ENCODE measurements at regions not wholly inside any gene's neighbourhood (a gene's known extent, or its start where the extent isn't known, plus 50 kb on each side); places are given as distances from the start of the nearest gene placed in this dataset.

- no peak overlapping the region for H3K4me3 Mint-ChIP-seq
- DNase-seq (no peak), ATAC-seq (ENCODE audit: low read depth in 2 of 2) (no peak)
- H3K27ac Mint-ChIP-seq, result no peak overlapping the region
- H3K9me3 Mint-ChIP-seq, result peaks cover 2 to 17% (median 13%) of the 10 kb centered on the region in 7 donors
- no peaks in the 10 kb centered on the region for H3K4me1 Mint-ChIP-seq
- peaks cover 5 to 11% (median 7%) of the 10 kb centered on the region in 3 donors for H3K27me3 Mint-ChIP-seq
- peaks cover 15 to 18% of the 10 kb centered on the region in 2 donors for H3K36me3 Mint-ChIP-seq
Observed at GRCh38 chr22:27489178-27489675, 312.3 kb downstream of the MN1 start.

DNA sequence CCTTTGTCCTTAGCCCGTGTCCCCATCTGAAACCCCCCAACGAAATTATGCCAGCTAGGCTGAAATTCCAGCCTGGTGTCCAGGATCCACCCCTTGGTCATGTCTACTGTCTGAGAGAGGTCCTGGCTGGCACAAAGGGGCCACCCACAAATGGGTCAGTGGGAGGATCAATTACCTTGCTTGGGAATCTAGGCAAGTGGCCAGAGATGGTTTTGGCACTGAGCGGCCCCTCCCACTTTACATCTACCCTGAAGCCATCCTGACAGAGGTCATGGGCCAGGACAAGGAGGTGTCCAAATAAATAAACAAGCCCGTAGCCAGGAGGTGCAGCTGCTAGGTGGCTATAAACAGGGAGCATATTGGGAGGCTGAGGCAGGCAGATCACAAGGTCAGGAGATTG lies 311.5 kb downstream of the MN1 start:
- H3K27ac Mint-ChIP-seq, result no peak overlapping the region
- no peak for ATAC-seq (ENCODE audit: low read depth in 2 of 2)
- peaks cover 2 to 17% (median 13%) of the 10 kb centered on the region in 7 donors for H3K9me3 Mint-ChIP-seq

GRCh38 chr22:27491888-27492287 lies 309.7 kb downstream of the MN1 start:
- Mint-ChIP-seq H3K9me3 (peaks cover 2 to 17% (median 9%) of the 10 kb centered on the region in 7 donors), H3K27me3 (peaks cover 0 to 8% (median 5%) of the 10 kb centered on the region in 3 donors), H3K27ac (no peak overlapping the region), H3K4me3 (no peak overlapping the region), H3K36me3 (peaks cover 15 to 18% of the 10 kb centered on the region in 2 donors), H3K4me1 (no peaks in the 10 kb centered on the region)
- no peak for ATAC-seq (ENCODE audit: low read depth in 2 of 2)
- no peak for DNase-seq

More for the DNA sequence above, 311.5 kb downstream of the MN1 start:
- Mint-ChIP-seq H3K36me3 (peaks cover 15 to 18% of the 10 kb centered on the region in 2 donors), H3K27me3 (peaks cover 5 to 11% (median 7%) of the 10 kb centered on the region in 3 donors), H3K4me3 (no peak overlapping the region), H3K4me1 (no peaks in the 10 kb centered on the region)
- no peak for DNase-seq

GRCh38 chr22:27492566-27493201 lies 308.9 kb downstream of the MN1 start:
- Mint-ChIP-seq H3K27me3 (peaks cover 0 to 3% (median 1%) of the 10 kb centered on the region in 3 donors), H3K4me1 (no peaks in the 10 kb centered on the region), H3K4me3 (peak overlapping the region in 1 of 8 donors; percentile 36), H3K27ac (no peak overlapping the region), H3K36me3 (peaks cover 15 to 18% of the 10 kb centered on the region in 2 donors), H3K9me3 (peaks cover 2 to 17% (median 9%) of the 10 kb centered on the region in 7 donors)
- ATAC-seq (ENCODE audit: low read depth in 2 of 2), result no peak
- no peak for DNase-seq

GRCh38 chr22:27493796-27494195 lies 307.8 kb downstream of the MN1 start:
- Mint-ChIP-seq H3K27ac (no peak overlapping the region), H3K27me3 (peaks cover 0 to 3% (median 0%) of the 10 kb centered on the region in 3 donors), H3K36me3 (peaks cover 15 to 18% of the 10 kb centered on the region in 2 donors), H3K4me1 (no peaks in the 10 kb centered on the region), H3K9me3 (peaks cover 2 to 17% (median 9%) of the 10 kb centered on the region in 7 donors), H3K4me3 (no peak overlapping the region)
- DNase-seq (no peak), ATAC-seq (ENCODE audit: low read depth in 2 of 2) (no peak)

- DNase-seq, result no peak
- Mint-ChIP-seq H3K4me1 (no peaks in the 10 kb centered on the region), H3K27me3 (peaks cover 0 to 3% (median 0%) of the 10 kb centered on the region in 3 donors), H3K27ac (no peak overlapping the region), H3K9me3 (peaks cover 2 to 17% (median 9%) of the 10 kb centered on the region in 7 donors), H3K4me3 (no peak overlapping the region), H3K36me3 (peaks cover 15 to 18% of the 10 kb centered on the region in 2 donors)
- ATAC-seq (ENCODE audit: low read depth in 2 of 2), result no peak
Observed at GRCh38 chr22:27494785-27495184, 306.8 kb downstream of the MN1 start.

- no peak for ATAC-seq (ENCODE audit: low read depth in 2 of 2)
- Mint-ChIP-seq H3K9me3 (peaks cover 2 to 17% (median 9%) of the 10 kb centered on the region in 7 donors), H3K36me3 (peaks cover 15 to 18% of the 10 kb centered on the region in 2 donors), H3K27ac (peak overlapping the region in 1 of 6 donors; percentile 61), H3K4me1 (no peaks in the 10 kb centered on the region), H3K27me3 (peaks cover 0 to 3% (median 0%) of the 10 kb centered on the region in 3 donors), H3K4me3 (no peak overlapping the region)
- no peak for DNase-seq
Observed at GRCh38 chr22:27495325-27495724, 306.2 kb downstream of the MN1 start.

GRCh38 chr22:27499121-27499520 lies 302.4 kb downstream of the MN1 start:
- H3K9me3 Mint-ChIP-seq, result peaks cover 0 to 4% (median 3%) of the 10 kb centered on the region in 7 donors
- peaks cover 0 to 7% of the 10 kb centered on the region in 2 donors for H3K36me3 Mint-ChIP-seq
- DNase-seq, result no peak
- no peak for ATAC-seq (ENCODE audit: low read depth in 2 of 2)
- H3K27ac Mint-ChIP-seq, result no peak overlapping the region
- no peaks in the 10 kb centered on the region for H3K4me1 Mint-ChIP-seq
- peaks cover 0 to 5% (median 0%) of the 10 kb centered on the region in 3 donors for H3K27me3 Mint-ChIP-seq
- no peak overlapping the region for H3K4me3 Mint-ChIP-seq

DNA sequence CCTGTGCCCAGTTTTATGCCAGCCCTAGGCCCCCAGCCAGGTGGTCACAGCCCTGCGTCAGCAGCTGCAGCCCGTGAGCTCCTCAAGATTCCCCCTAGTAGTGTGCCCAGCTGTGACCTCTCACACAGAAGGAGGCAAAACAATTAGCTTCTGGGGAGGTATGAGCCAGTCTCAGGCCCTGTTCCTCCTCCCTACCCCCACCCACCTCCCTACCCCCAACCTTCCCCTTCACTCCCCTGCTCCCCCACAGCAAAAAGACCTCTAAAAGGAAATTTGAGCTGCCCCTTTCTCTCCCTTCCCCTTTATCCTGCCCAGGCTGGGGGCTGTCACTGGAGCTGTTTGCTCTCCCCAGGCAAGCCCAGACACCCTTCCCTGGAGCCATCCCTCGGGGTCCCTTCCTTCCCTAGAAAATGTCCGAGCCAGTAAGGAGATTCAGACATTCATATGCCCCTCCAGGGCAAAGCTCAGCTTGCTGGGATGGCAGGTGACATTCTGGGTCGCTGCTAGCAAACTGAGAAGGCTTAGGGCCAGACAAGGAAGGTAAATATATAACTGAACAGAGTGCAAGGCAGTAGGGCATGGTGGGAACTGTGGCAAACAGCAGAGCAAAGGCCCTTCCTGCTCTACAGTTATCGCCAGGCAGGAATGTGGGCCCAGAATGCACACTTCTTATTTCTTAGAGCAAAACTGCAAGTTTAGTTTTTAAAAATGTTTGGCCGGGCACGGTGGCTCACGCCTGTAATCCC lies 300.2 kb downstream of the MN1 start:
- Mint-ChIP-seq H3K36me3 (peaks cover 0 to 7% of the 10 kb centered on the region in 2 donors), H3K9me3 (peaks cover 0 to 5% (median 3%) of the 10 kb centered on the region in 7 donors), H3K4me3 (no peak overlapping the region), H3K27me3 (peaks cover 0 to 5% (median 0%) of the 10 kb centered on the region in 3 donors), H3K27ac (peak overlapping the region in 1 of 6 donors; percentile 17), H3K4me1 (no peaks in the 10 kb centered on the region)
- ATAC-seq (ENCODE audit: low read depth in 2 of 2) (no peak), DNase-seq (no peak)

GRCh38 chr22:27502327-27502726 lies 299.2 kb downstream of the MN1 start:
- H3K9me3 Mint-ChIP-seq, result peaks cover 0 to 5% (median 3%) of the 10 kb centered on the region in 7 donors
- no peak for ATAC-seq (ENCODE audit: low read depth in 2 of 2)
- no peaks in the 10 kb centered on the region for H3K4me1 Mint-ChIP-seq
- peaks cover 0 to 5% (median 0%) of the 10 kb centered on the region in 3 donors for H3K27me3 Mint-ChIP-seq
- H3K27ac Mint-ChIP-seq, result no peak overlapping the region
- H3K36me3 Mint-ChIP-seq, result peaks cover 0 to 7% of the 10 kb centered on the region in 2 donors
- H3K4me3 Mint-ChIP-seq, result no peak overlapping the region
- no peak for DNase-seq

- Mint-ChIP-seq H3K27me3 (peaks cover 0 to 5% (median 5%) of the 10 kb centered on the region in 3 donors), H3K4me1 (no peaks in the 10 kb centered on the region), H3K27ac (peak overlapping the region in 1 of 6 donors; percentile 33), H3K9me3 (peaks cover 2 to 8% (median 3%) of the 10 kb centered on the region in 7 donors), H3K4me3 (no peak overlapping the region), H3K36me3 (peaks cover 0 to 7% of the 10 kb centered on the region in 2 donors)
- ATAC-seq (ENCODE audit: low read depth in 2 of 2), result no peak
- DNase-seq, result no peak
Observed at GRCh38 chr22:27504360-27505253, 296.9 kb downstream of the MN1 start.

DNA sequence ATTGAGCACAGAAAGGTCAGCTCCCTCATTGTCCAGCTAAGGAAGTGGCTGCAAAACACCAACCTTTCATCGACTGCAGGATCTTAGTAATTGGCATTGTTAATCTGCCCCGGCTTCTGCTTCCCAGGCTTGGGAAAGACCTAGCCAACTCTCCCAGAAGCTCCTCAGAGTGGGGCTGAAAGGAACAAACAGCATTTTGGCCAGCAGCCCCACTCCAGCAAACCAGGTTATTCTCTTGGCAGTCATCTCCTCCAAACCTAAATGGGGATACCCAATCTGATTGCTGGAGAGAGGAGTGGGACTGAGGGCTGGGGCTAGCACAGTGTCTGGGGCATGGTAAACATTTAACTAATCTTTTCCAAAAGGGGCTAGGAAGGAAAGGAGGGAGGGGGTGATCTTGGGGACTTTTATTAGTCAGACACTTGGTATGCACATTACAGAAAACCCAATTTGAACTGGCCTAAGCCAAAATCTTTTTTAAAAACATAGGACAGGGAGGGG lies 294.4 kb downstream of the MN1 start:
- no peak for DNase-seq
- Mint-ChIP-seq H3K27me3 (peaks cover 0 to 8% (median 5%) of the 10 kb centered on the region in 3 donors), H3K4me3 (no peak overlapping the region), H3K27ac (no peak overlapping the region), H3K36me3 (peaks cover 0 to 7% of the 10 kb centered on the region in 2 donors), H3K4me1 (no peaks in the 10 kb centered on the region), H3K9me3 (peaks cover 2 to 8% (median 4%) of the 10 kb centered on the region in 7 donors)
- ATAC-seq (ENCODE audit: low read depth in 2 of 2), result no peak
